CD8-positive, alpha-beta memory T cell (primary cell): ENCODE measurements at regions not wholly inside any gene's neighbourhood (a gene's known extent, or its start where the extent isn't known, plus 50 kb on each side); places are given as distances from the start of the nearest gene placed in this dataset.

Experiments used
- CTCF ChIA-PET: fragments of 350-600 bp; sonication (Branson Sonifier 250); formaldehyde crosslinking; loops from one replicate; lab custom pipeline; 2021; ENCODE audit warnings: antibody characterized with exemption; lab: Charles Lee
- POLR2A ChIA-PET: fragments of 350-600 bp; sonication (Branson Sonifier 250); formaldehyde crosslinking; loops from one replicate; lab custom pipeline; 2021; ENCODE audit warnings: antibody characterized with exemption; lab: Charles Lee
- DNase-seq, 5 donors: peaks; one replicate each; pipeline versions ENCODE4 v3.0.0 to v3.0.0-alpha.2; 2020 to 2022; ENCODE audit warnings: mixed read lengths in 1 of 5
- H3K27ac ChIP-seq: one replicate; pipeline ENCODE4 v1.7.0; 2013; ENCODE audit warnings: low read depth, mild to moderate bottlenecking, low read length, moderate library complexity
- H3K27me3 ChIP-seq: 2 replicates; pipeline ENCODE4 v1.7.0; 2013; ENCODE audit warnings: low read length, mild to moderate bottlenecking; ENCODE audit not compliant: insufficient read depth, poor library complexity, severe bottlenecking
- H3K36me3 ChIP-seq: 2 replicates; pipeline ENCODE4 v1.7.0; 2013; ENCODE audit warnings: mild to moderate bottlenecking, low read length, moderate library complexity; ENCODE audit not compliant: insufficient read depth
- H3K4me1 ChIP-seq: 2 replicates; pipeline ENCODE4 v1.7.0; 2013; ENCODE audit warnings: mild to moderate bottlenecking, low read length, moderate library complexity; ENCODE audit not compliant: insufficient read depth
- H3K4me3 ChIP-seq: 2 replicates; pipeline ENCODE4 v1.7.0; 2013; ENCODE audit warnings: mild to moderate bottlenecking, low read length
- H3K9me3 ChIP-seq: 2 replicates; pipeline ENCODE4 v1.7.0; 2013; ENCODE audit warnings: mild to moderate bottlenecking, low read length
- H3K27ac Mint-ChIP-seq, 8 donors: one replicate each; pipeline ENCODE4 v1.8.0; 2020 to 2021; ENCODE audit warnings: mixed read lengths in 8 of 8, mild to moderate bottlenecking in 6 of 8, inconsistent platforms in 3 of 8, moderate library complexity in 3 of 8
- H3K27me3 Mint-ChIP-seq, 2 donors: one replicate each; pipeline ENCODE4 v1.8.0; 2020 to 2021; ENCODE audit warnings: mixed read lengths in 2 of 2, mild to moderate bottlenecking in 1 of 2, moderate library complexity in 1 of 2
- H3K36me3 Mint-ChIP-seq, 3 donors: one replicate each; pipeline ENCODE4 v1.8.0; 2020 to 2021; ENCODE audit warnings: mixed read lengths in 3 of 3, inconsistent platforms in 1 of 3, mild to moderate bottlenecking in 1 of 3
- H3K4me1 Mint-ChIP-seq, 3 donors: one replicate each; pipeline ENCODE4 v1.8.0; 2020 to 2021; ENCODE audit warnings: mixed read lengths in 3 of 3, inconsistent platforms in 1 of 3, mild to moderate bottlenecking in 1 of 3
- H3K4me3 Mint-ChIP-seq, 7 donors: one replicate each; pipeline ENCODE4 v1.8.0; 2020 to 2021; ENCODE audit warnings: mixed read lengths in 7 of 7, mild to moderate bottlenecking in 6 of 7, moderate library complexity in 4 of 7, inconsistent platforms in 2 of 7
- H3K9me3 Mint-ChIP-seq, 5 donors: one replicate each; pipeline ENCODE4 v1.8.0; 2020 to 2022; ENCODE audit warnings: mixed read lengths in 5 of 5, mild to moderate bottlenecking in 3 of 5, moderate library complexity in 2 of 5, inconsistent platforms in 1 of 5

DNA sequence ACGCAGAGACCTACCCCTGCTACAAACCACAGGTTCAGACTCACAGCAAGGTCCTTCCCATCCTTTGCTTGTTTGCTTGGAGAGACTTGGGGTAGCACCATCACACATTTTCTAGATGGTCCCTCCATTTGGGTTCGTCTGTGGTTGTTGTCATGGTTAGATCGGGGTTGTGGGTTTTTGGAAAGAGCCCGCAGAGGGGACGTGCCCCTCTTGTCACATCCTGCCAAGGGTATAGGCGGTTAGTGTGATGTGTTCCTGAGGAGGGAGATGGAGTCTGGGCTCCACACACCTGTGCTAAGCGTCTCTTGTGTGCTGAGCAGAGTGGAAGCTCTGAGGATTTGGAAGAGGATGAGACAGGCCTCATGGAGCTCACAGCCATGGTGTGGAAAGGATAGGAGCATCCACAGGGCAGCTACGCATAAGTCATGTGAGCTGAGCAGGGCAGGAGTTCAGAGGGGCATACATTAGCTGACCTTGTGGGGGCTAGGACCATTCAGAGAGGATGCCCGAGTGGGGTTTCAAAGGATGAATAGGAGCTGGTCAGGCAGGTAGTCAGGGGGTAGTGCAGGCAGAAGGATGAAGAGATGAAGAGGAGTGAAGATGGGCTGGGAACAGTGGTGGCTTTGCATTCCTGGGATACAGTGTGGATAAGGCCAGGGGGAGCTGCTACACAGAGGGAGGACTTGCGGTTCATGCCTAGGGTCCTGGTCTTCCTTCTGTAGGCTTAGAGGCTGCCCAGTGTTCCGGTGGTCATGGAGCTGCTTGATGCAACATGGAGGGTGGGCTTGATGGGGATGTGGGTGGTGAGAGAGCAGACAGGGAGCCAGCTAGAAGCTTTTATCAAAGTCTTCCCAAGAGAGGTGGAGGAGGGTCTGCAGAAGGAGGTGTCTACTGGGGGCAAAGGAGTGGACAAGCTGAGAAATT is 62.9 kb downstream of the ACKR3 start:
- Histone ChIP-seq H3K4me1 (no peaks in the 10 kb centered on the region), H3K4me3 (no peak overlapping the region), H3K9me3 (no peaks in the 10 kb centered on the region), H3K27me3 (no peaks in the 10 kb centered on the region), H3K36me3 (no peaks in the 10 kb centered on the region), H3K27ac (no peak overlapping the region)
- H3K4me1 Mint-ChIP-seq = no peaks in the 10 kb centered on the region
- no peaks in the 10 kb centered on the region for H3K9me3 Mint-ChIP-seq
- no peak for DNase-seq
- H3K4me3 Mint-ChIP-seq = no peak overlapping the region
- CTCF ChIA-PET = no interaction called here
- POLR2A ChIA-PET = no interaction called here
- no peak overlapping the region for H3K27ac Mint-ChIP-seq
- H3K36me3 Mint-ChIP-seq = no peaks in the 10 kb centered on the region
- peaks cover 13 to 17% of the 10 kb centered on the region in 2 donors for H3K27me3 Mint-ChIP-seq

- no peak overlapping the region for H3K27ac ChIP-seq
- no peaks in the 10 kb centered on the region for H3K9me3 ChIP-seq
- H3K36me3 ChIP-seq = no peaks in the 10 kb centered on the region
- Mint-ChIP-seq H3K4me3 (no peak overlapping the region), H3K9me3 (no peaks in the 10 kb centered on the region), H3K4me1 (no peaks in the 10 kb centered on the region), H3K27ac (no peak overlapping the region), H3K36me3 (no peaks in the 10 kb centered on the region), H3K27me3 (peaks cover 16 to 23% of the 10 kb centered on the region in 2 donors)
- H3K4me3 ChIP-seq = no peak overlapping the region
- DNase-seq = no peak
- ChIA-PET CTCF (no interaction called here), POLR2A (no interaction called here)
- H3K27me3 ChIP-seq = no peaks in the 10 kb centered on the region
- H3K4me1 ChIP-seq = no peaks in the 10 kb centered on the region
These were observed 63.6 kb downstream of the ACKR3 start for GRCh38 chr2:236633219-236633570.

GRCh38 chr2:236633775-236634560 is 64.3 kb downstream of the ACKR3 start:
- H3K9me3 Mint-ChIP-seq = no peaks in the 10 kb centered on the region
- H3K27ac Mint-ChIP-seq = no peak overlapping the region
- no peaks in the 10 kb centered on the region for H3K9me3 ChIP-seq
- H3K27ac ChIP-seq = no peak overlapping the region
- no peaks in the 10 kb centered on the region for H3K4me1 Mint-ChIP-seq
- ChIA-PET POLR2A (no interaction called here), CTCF (no interaction called here)
- H3K36me3 Mint-ChIP-seq = no peaks in the 10 kb centered on the region
- H3K4me3 Mint-ChIP-seq = no peak overlapping the region
- no peak overlapping the region for H3K4me3 ChIP-seq
- no peaks in the 10 kb centered on the region for H3K27me3 ChIP-seq
- H3K27me3 Mint-ChIP-seq = peaks cover 16 to 24% of the 10 kb centered on the region in 2 donors
- DNase-seq = no peak
- no peaks in the 10 kb centered on the region for H3K4me1 ChIP-seq
- no peaks in the 10 kb centered on the region for H3K36me3 ChIP-seq

DNA sequence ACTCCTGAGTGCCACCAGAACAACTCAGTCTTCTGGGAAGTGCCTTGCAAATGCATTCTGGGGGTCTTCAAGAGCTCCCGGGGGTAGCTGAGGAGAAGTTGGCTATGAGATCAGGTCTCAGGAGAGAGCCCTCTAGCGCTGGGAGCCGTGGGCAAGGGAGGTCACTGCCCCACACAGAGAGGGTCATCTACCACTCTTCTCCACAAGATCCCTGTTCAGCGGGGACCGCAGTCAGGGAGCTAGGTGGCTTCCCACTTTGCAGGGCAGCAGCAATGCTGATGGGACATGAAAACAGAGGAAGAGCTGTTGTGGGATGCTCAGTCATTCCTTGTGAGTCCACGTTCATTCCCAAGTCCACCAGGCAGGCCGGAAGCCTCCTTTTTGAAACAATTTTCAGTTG is 66.6 kb downstream of the ACKR3 start:
- H3K4me3 ChIP-seq = no peak overlapping the region
- ChIA-PET POLR2A (no interaction called here), CTCF (interaction anchor here (0.8 kb wide), 1 partner anchor 16 kb away, joined by 3 read pairs; no protein-coding TSS in a partner anchor)
- DNase-seq = no peak
- no peaks in the 10 kb centered on the region for H3K9me3 ChIP-seq
- no peaks in the 10 kb centered on the region for H3K36me3 Mint-ChIP-seq
- H3K9me3 Mint-ChIP-seq = peaks cover 0 to 3% (median 0%) of the 10 kb centered on the region in 5 donors
- H3K27me3 ChIP-seq = no peaks in the 10 kb centered on the region
- H3K27me3 Mint-ChIP-seq = peaks cover 16 to 42% of the 10 kb centered on the region in 2 donors
- no peak overlapping the region for H3K27ac ChIP-seq
- H3K27ac Mint-ChIP-seq = no peak overlapping the region
- no peaks in the 10 kb centered on the region for H3K36me3 ChIP-seq
- no peak overlapping the region for H3K4me3 Mint-ChIP-seq
- H3K4me1 Mint-ChIP-seq = no peaks in the 10 kb centered on the region
- no peaks in the 10 kb centered on the region for H3K4me1 ChIP-seq

- H3K4me3 ChIP-seq = no peak overlapping the region
- Mint-ChIP-seq H3K9me3 (peaks cover 0 to 3% (median 0%) of the 10 kb centered on the region in 5 donors), H3K27ac (no peak overlapping the region), H3K4me3 (no peak overlapping the region), H3K4me1 (no peaks in the 10 kb centered on the region), H3K27me3 (peaks cover 16 to 44% of the 10 kb centered on the region in 2 donors), H3K36me3 (no peaks in the 10 kb centered on the region)
- CTCF ChIA-PET = interaction anchor here (0.8 kb wide), 1 partner anchor 17 kb away, joined by 3 read pairs; no protein-coding TSS in a partner anchor
- no peaks in the 10 kb centered on the region for H3K9me3 ChIP-seq
- no peaks in the 10 kb centered on the region for H3K4me1 ChIP-seq
- H3K27me3 ChIP-seq = no peaks in the 10 kb centered on the region
- no peak overlapping the region for H3K27ac ChIP-seq
- POLR2A ChIA-PET = no interaction called here
- no peaks in the 10 kb centered on the region for H3K36me3 ChIP-seq
- no peak for DNase-seq
These were observed 67.3 kb downstream of the ACKR3 start for GRCh38 chr2:236636714-236637470.

- CTCF ChIA-PET = no interaction called here
- Mint-ChIP-seq H3K27ac (no peak overlapping the region), H3K4me3 (no peak overlapping the region), H3K9me3 (peaks cover 0 to 3% (median 0%) of the 10 kb centered on the region in 5 donors), H3K36me3 (no peaks in the 10 kb centered on the region), H3K27me3 (peaks cover 13 to 41% of the 10 kb centered on the region in 2 donors), H3K4me1 (no peaks in the 10 kb centered on the region)
- H3K9me3 ChIP-seq = no peaks in the 10 kb centered on the region
- H3K27ac ChIP-seq = no peak overlapping the region
- DNase-seq = no peak
- H3K4me3 ChIP-seq = no peak overlapping the region
- POLR2A ChIA-PET = no interaction called here
- H3K27me3 ChIP-seq = no peaks in the 10 kb centered on the region
- no peaks in the 10 kb centered on the region for H3K4me1 ChIP-seq
- no peaks in the 10 kb centered on the region for H3K36me3 ChIP-seq
These were observed 68.3 kb downstream of the ACKR3 start for GRCh38 chr2:236637686-236638569.

- Mint-ChIP-seq H3K4me3 (no peak overlapping the region), H3K9me3 (peaks cover 0 to 3% (median 0%) of the 10 kb centered on the region in 5 donors), H3K27me3 (peaks cover 13 to 40% of the 10 kb centered on the region in 2 donors), H3K36me3 (no peaks in the 10 kb centered on the region), H3K27ac (no peak overlapping the region), H3K4me1 (no peaks in the 10 kb centered on the region)
- no peak for DNase-seq
- no peak overlapping the region for H3K27ac ChIP-seq
- H3K36me3 ChIP-seq = no peaks in the 10 kb centered on the region
- H3K4me1 ChIP-seq = no peaks in the 10 kb centered on the region
- H3K4me3 ChIP-seq = no peak overlapping the region
- POLR2A ChIA-PET = no interaction called here
- no peaks in the 10 kb centered on the region for H3K27me3 ChIP-seq
- no peaks in the 10 kb centered on the region for H3K9me3 ChIP-seq
- CTCF ChIA-PET = no interaction called here
These were observed 69.1 kb downstream of the ACKR3 start for GRCh38 chr2:236638707-236639106.
